DOHH2 (cell line): ENCODE measurements at regions not wholly inside any gene's neighbourhood (a gene's known extent, or its start where the extent isn't known, plus 50 kb on each side); places are given as distances from the start of the nearest gene placed in this dataset.

Experiments
- EZH2phosphoT487 ChIP-seq: fragments of 200-600 bp; sonication (generic); IDR thresholded peaks from 2 replicates; pipeline ENCODE4 v1.6.1; 2017; ENCODE audit warnings: borderline replicate concordance, mild to moderate bottlenecking, antibody characterized with exemption, low read length, moderate library complexity, mixed read lengths
- TF ChIP-seq, protein P1 (sequence below): fragments of 200-600 bp; sonication (generic); IDR thresholded peaks from one replicate; pipeline ENCODE4 v1.5.1; 2014; ENCODE audit warnings: antibody characterized with exemption, mild to moderate bottlenecking, low read depth, low read length; ENCODE audit not compliant: poor library complexity, severe bottlenecking

DNA sequence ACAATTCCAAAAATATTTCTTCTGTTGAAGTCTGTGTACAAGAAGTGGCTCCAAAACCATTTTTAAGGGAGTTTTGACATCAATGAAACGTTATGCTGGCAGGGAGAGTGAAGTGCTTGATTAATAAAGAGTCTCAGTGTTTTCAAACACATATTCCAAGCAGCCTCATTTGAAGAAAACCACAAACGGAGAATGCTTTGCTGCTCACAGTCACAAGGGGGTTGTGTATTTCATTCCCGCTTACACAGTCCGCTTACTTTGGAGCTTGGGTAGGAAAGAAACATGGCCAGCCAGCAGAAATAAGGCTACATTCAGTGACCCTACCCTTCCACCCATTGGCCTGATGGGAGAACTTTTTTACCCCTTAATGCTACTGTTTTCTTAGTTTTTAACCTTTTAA, 586.2 kb downstream of the RAB28 start:
- TF ChIP-seq, protein P1, sequence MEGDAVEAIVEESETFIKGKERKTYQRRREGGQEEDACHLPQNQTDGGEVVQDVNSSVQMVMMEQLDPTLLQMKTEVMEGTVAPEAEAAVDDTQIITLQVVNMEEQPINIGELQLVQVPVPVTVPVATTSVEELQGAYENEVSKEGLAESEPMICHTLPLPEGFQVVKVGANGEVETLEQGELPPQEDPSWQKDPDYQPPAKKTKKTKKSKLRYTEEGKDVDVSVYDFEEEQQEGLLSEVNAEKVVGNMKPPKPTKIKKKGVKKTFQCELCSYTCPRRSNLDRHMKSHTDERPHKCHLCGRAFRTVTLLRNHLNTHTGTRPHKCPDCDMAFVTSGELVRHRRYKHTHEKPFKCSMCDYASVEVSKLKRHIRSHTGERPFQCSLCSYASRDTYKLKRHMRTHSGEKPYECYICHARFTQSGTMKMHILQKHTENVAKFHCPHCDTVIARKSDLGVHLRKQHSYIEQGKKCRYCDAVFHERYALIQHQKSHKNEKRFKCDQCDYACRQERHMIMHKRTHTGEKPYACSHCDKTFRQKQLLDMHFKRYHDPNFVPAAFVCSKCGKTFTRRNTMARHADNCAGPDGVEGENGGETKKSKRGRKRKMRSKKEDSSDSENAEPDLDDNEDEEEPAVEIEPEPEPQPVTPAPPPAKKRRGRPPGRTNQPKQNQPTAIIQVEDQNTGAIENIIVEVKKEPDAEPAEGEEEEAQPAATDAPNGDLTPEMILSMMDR, result no peak
- TF ChIP-seq EZH2phosphoT487, result no peak
